A673 (cell line): ENCODE measurements at regions not wholly inside any gene's neighbourhood (a gene's known extent, or its start where the extent isn't known, plus 50 kb on each side); places are given as distances from the start of the nearest gene placed in this dataset.
"Not testable (repeated sequence)": the region's sequence is repeated elsewhere in the genome, so short reads cannot be mapped to it uniquely, and the experiment has no call there.

Experiments
- BruUV-seq: library from RNA; stranded (reverse); fragments of 400-500 nt; replicated peaks from 2 replicates; lab custom pipeline; 2021; lab: Mats Ljungman, UMichigan
- CTCF ChIA-PET: fragments of 300-600 bp; sonication (Branson Sonifier 250); formaldehyde crosslinking; loops from one replicate; lab custom pipeline; 2022; ENCODE audit warnings: antibody characterized with exemption; lab: Charles Lee
- POLR2A ChIA-PET: fragments of 300-600 bp; sonication (Branson Sonifier 250); formaldehyde crosslinking; loops from one replicate; lab custom pipeline; 2022; ENCODE audit warnings: antibody characterized with exemption; ENCODE audit not compliant: low non-redundant PET; lab: Charles Lee
- DNase-seq: peaks from one replicate; pipeline ENCODE4 v3.0.0-alpha.2; 2015; ENCODE audit warnings: low spot score
- H3K27ac ChIP-seq: fragments of 200-600 bp; sonication (generic); 2 replicates; pipeline ENCODE4 v1.5.1; 2016; ENCODE audit warnings: mixed run types, low read depth, mild to moderate bottlenecking, mixed read lengths, antibody characterized with exemption, low read length; ENCODE audit not compliant: poor library complexity, severe bottlenecking
- H3K27me3 ChIP-seq: fragments of 200-600 bp; sonication (generic); replicated peaks from 2 replicates; pipeline ENCODE4 v1.6.1; 2017; ENCODE audit warnings: mixed run types, low read depth, mild to moderate bottlenecking, mixed read lengths, antibody characterized with exemption, low read length; ENCODE audit not compliant: insufficient read depth, poor library complexity
- H3K36me3 ChIP-seq: fragments of 200-600 bp; sonication (generic); 2 replicates; pipeline ENCODE4 v1.6.1; 2016; ENCODE audit warnings: mixed run types, mild to moderate bottlenecking, mixed read lengths, antibody characterized with exemption, low read length; ENCODE audit not compliant: insufficient read depth, poor library complexity, severe bottlenecking
- H3K4me1 ChIP-seq: fragments of 200-600 bp; sonication (generic); 2 replicates; pipeline ENCODE4 v1.6.1; 2017; ENCODE audit warnings: mixed run types, mild to moderate bottlenecking, mixed read lengths, antibody characterized with exemption, low read length; ENCODE audit not compliant: insufficient read depth, poor library complexity, severe bottlenecking
- H3K4me3 ChIP-seq: fragments of 200-600 bp; sonication (generic); 2 replicates; pipeline ENCODE4 v1.5.1; 2016; ENCODE audit warnings: low read depth, mixed run types, mild to moderate bottlenecking, mixed read lengths, low read length; ENCODE audit not compliant: poor library complexity, severe bottlenecking
- H3K9me3 ChIP-seq: fragments of 200-600 bp; sonication (generic); 2 replicates; pipeline ENCODE4 v1.6.1; 2016; ENCODE audit warnings: mixed run types, low read depth, mild to moderate bottlenecking, mixed read lengths, antibody characterized with exemption, low read length; ENCODE audit not compliant: poor library complexity, severe bottlenecking
- CTCF ChIP-seq: fragments of 300-800, 200-600 bp; sonication (generic); conservative IDR thresholded peaks from 2 replicates; pipeline ENCODE4 v1.5.1; 2017; ENCODE audit warnings: low read depth, mild to moderate bottlenecking, antibody characterized with exemption, low read length, moderate library complexity, mixed read lengths
- EZH2 ChIP-seq: fragments of 200-600 bp; sonication (generic); IDR thresholded peaks from 2 replicates; pipeline ENCODE4 v1.6.1; 2017; ENCODE audit warnings: borderline replicate concordance, low read depth, mild to moderate bottlenecking, mixed read lengths, antibody characterized with exemption, low read length; ENCODE audit not compliant: poor library complexity, severe bottlenecking
- intact Hi-C: fragments of 100-400 bp; cut with micrococcal nuclease; formaldehyde crosslinking; loops from one replicate; pipeline ENCODE4 v1.10.0; 2022; ENCODE audit not compliant: unreplicated experiment

GRCh38 chr16:29227751-29228663, 178.5 kb downstream of the NPIPB11 start:
- CTCF ChIA-PET, POLR2A ChIA-PET, H3K27ac ChIP-seq, H3K4me3 ChIP-seq, H3K27me3 ChIP-seq, H3K9me3 ChIP-seq, BruUV-seq, H3K4me1 ChIP-seq, H3K36me3 ChIP-seq, intact Hi-C loops: not testable (repeated sequence)
- TF ChIP-seq CTCF, result peak; percentile 46
- DNase-seq, result peak; percentile 53

- TF ChIP-seq EZH2, result no peak
- intact Hi-C loops, result no loop called here
- ChIA-PET POLR2A (no interaction called here), CTCF (no interaction called here)
- no TSS peak for BruUV-seq
- no peaks in the 10 kb centered on the region for H3K4me1 ChIP-seq
- H3K9me3 ChIP-seq, result no peaks in the 10 kb centered on the region
- no peaks in the 10 kb centered on the region for H3K27me3 ChIP-seq
- H3K4me3 ChIP-seq, result no peak overlapping the region
- no peak for DNase-seq
- no peak overlapping the region for H3K27ac ChIP-seq
- no peaks in the 10 kb centered on the region for H3K36me3 ChIP-seq
These were observed 179.7 kb downstream of the NPIPB11 start for GRCh38 chr16:29226782-29227181.

GRCh38 chr16:29224675-29225074, 181.8 kb downstream of the NPIPB11 start:
- BruUV-seq, H3K27ac ChIP-seq, intact Hi-C loops, H3K27me3 ChIP-seq, H3K9me3 ChIP-seq, DNase-seq, H3K36me3 ChIP-seq, POLR2A ChIA-PET, H3K4me1 ChIP-seq, H3K4me3 ChIP-seq, CTCF ChIA-PET: not testable (repeated sequence)

- H3K27ac ChIP-seq, POLR2A ChIA-PET, H3K4me3 ChIP-seq, CTCF ChIA-PET, intact Hi-C loops, H3K9me3 ChIP-seq, H3K36me3 ChIP-seq, H3K27me3 ChIP-seq, BruUV-seq, DNase-seq, H3K4me1 ChIP-seq: not testable (repeated sequence)
These were observed 183.9 kb downstream of the NPIPB11 start for GRCh38 chr16:29222615-29223014.

- POLR2A ChIA-PET, DNase-seq, H3K4me1 ChIP-seq, H3K36me3 ChIP-seq, CTCF ChIA-PET, intact Hi-C loops, BruUV-seq, H3K9me3 ChIP-seq, H3K4me3 ChIP-seq, H3K27ac ChIP-seq, H3K27me3 ChIP-seq: not testable (repeated sequence)
These were observed 184.5 kb downstream of the NPIPB11 start for GRCh38 chr16:29222008-29222407.

- H3K4me1 ChIP-seq, H3K27ac ChIP-seq, H3K27me3 ChIP-seq, BruUV-seq, H3K4me3 ChIP-seq, DNase-seq, POLR2A ChIA-PET, CTCF ChIA-PET, H3K9me3 ChIP-seq, H3K36me3 ChIP-seq, intact Hi-C loops: not testable (repeated sequence)
These were observed 185.1 kb downstream of the NPIPB11 start for GRCh38 chr16:29221281-29221955.
